Pancreas (tissue), 10 donors: ENCODE measurements at regions not wholly inside any gene's neighbourhood (a gene's known extent, or its start where the extent isn't known, plus 50 kb on each side); places are given as distances from the start of the nearest gene placed in this dataset.
"Not testable (repeated sequence)": the region's sequence is repeated elsewhere in the genome, so short reads cannot be mapped to it uniquely, and the experiment has no call there.

Experiments
- ATAC-seq, 4 donors: fragments of 200-7000 bp; cut with Tn5 transposase; one replicate each; pipeline versions ENCODE4 v1.8.0 to v1.9.1; 2020; ENCODE audit warnings: mild to moderate bottlenecking in 4 of 4, moderate library complexity in 4 of 4
- DNase-seq, 6 donors: peaks; one replicate each; pipeline ENCODE4 v3.0.0-alpha.2; 2020
- FAIRE-seq: peaks from 2 replicates; lab custom pipeline; 2012; peaks lifted over from hg19 to GRCh38; lab: Jason Lieb, UNC
- H3K27ac ChIP-seq, 4 donors: fragments of 200-600 bp; sonication (generic); 1 replicate in 3 of 4; 2 replicates in 1 of 4; pipeline versions ENCODE4 v1.5.0 to v1.8.0; 2020
- H3K27me3 ChIP-seq, 4 donors: fragments of 200-600 bp; one replicate each; pipeline ENCODE4 v1.8.0; 2021
- H3K36me3 ChIP-seq, 3 donors: fragments of 200-600 bp; sonication (generic) in 1 of 3; one replicate each; pipeline versions ENCODE4 v1.5.0 to v1.8.0; 2020 to 2021
- H3K4me1 ChIP-seq, 3 donors: fragments of 200-600 bp; one replicate each; pipeline ENCODE4 v1.8.0; 2021
- H3K4me3 ChIP-seq, 4 donors: fragments of 200-600 bp; sonication (generic) in 2 of 4; one replicate each; pipeline versions ENCODE4 v1.5.0 to v1.8.0; 2020 to 2021
- H3K9me3 ChIP-seq, 4 donors: fragments of 200-600 bp; one replicate each; pipeline ENCODE4 v1.8.0; 2021
- WGBS, 2 donors: extraction: QIAGEN DNeasy Blood & Tissue Kit; methylation state at CpG; one replicate each; pipeline ENCODE4 v1.1.7; 2013; 5-methylcytosine and 5-hydroxymethylcytosine counted together
- intact Hi-C, 3 donors: fragments of 100-400 bp; cut with DNase I; formaldehyde crosslinking; loops; one replicate each; pipeline versions ENCODE4 v1.11.1 to v1.14.2; 2022
- TF ChIP-seq, protein P1 (sequence below), 4 donors: fragments of 200-600 bp; sonication (generic) in 3 of 4; IDR thresholded peaks; one replicate each; pipeline versions ENCODE4 v1.5.0 to v1.8.0; 2021; ENCODE audit warnings: antibody characterized with exemption in 4 of 4
- donor health status: healthy with polysubstance abuse.
- donor health status: DM: no; HTN: no; CAD: no; lungs with moderate emphysema.
- donor health status: DM: no; HTN: no; CAD: no.
- donor health status: control.
- donor health status: control.
- donor health status: Bipolar disorder and iron deficiency.
- donor health status: DM: yes; HTN: yes; CAD: no.
- donor health status: DM: no; HTN: no; CAD: no.
- donor health status: DM: no; HTN: no; CAD: no.
- donor health status: DM: yes; HTN: yes; CAD: no.

DNA sequence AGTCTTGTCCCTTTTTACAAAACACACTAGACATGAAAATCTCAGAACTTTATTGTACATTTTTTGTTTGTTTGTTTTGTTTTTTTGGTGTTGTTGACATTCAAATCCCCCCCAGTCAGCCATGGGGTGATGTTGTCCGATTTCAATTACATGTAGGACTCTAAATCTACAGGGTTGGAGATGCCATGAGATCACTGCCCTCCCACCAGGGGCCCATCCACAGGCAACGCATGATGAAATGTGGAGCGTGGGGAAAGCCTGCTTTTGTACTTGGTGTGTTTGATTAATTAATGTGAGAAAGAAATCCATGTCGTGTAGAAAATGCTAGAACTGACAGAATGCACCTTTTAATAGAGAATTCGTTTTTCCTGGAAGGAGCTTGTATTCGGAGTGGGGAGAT, 93.2 kb downstream of the ZNF22 start:
- intact Hi-C loops, result no loop called here
- no peak overlapping the region for H3K27ac ChIP-seq
- DNase-seq, result no peak
- WGBS, 2 donors, result 75 to 77% methylated on average over 6 of the region's 6 CpGs
- H3K36me3 ChIP-seq, result no peaks in the 10 kb centered on the region
- TF ChIP-seq, protein P1, sequence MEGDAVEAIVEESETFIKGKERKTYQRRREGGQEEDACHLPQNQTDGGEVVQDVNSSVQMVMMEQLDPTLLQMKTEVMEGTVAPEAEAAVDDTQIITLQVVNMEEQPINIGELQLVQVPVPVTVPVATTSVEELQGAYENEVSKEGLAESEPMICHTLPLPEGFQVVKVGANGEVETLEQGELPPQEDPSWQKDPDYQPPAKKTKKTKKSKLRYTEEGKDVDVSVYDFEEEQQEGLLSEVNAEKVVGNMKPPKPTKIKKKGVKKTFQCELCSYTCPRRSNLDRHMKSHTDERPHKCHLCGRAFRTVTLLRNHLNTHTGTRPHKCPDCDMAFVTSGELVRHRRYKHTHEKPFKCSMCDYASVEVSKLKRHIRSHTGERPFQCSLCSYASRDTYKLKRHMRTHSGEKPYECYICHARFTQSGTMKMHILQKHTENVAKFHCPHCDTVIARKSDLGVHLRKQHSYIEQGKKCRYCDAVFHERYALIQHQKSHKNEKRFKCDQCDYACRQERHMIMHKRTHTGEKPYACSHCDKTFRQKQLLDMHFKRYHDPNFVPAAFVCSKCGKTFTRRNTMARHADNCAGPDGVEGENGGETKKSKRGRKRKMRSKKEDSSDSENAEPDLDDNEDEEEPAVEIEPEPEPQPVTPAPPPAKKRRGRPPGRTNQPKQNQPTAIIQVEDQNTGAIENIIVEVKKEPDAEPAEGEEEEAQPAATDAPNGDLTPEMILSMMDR (IDR thresholded peaks at IDR 0.05), result no peak
- no peak for FAIRE-seq
- no peak for ATAC-seq
- no peaks in the 10 kb centered on the region for H3K9me3 ChIP-seq
- H3K27me3 ChIP-seq, result no peaks in the 10 kb centered on the region
- H3K4me3 ChIP-seq, result no peak overlapping the region
- no peaks in the 10 kb centered on the region for H3K4me1 ChIP-seq

DNA sequence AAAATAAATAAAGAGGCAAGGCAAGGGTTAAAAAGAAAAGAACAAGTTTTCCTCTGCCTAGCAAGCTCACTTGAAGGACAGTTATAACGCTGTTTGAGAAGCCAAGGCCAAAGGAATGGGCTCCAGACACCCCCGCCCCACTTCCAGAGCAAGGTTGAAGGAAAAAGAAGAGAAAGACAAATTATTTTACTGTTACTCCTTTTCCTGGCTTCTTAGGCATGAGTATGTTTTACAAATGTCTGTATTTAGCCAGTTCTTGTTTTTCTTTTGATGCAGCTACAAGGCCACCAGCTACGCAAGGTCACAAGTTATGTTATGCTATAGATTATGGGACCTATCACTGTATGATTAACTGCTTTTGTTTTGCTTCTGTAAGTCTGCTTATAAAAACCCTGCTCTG, 94.6 kb downstream of the ZNF22 start:
- Histone ChIP-seq H3K9me3 (no peaks in the 10 kb centered on the region), H3K27ac (no peak overlapping the region), H3K4me3 (no peak overlapping the region), H3K27me3 (no peaks in the 10 kb centered on the region), H3K4me1 (no peaks in the 10 kb centered on the region), H3K36me3 (no peaks in the 10 kb centered on the region)
- no peak for FAIRE-seq
- intact Hi-C loops, result no loop called here
- TF ChIP-seq, protein P1 (IDR thresholded peaks at IDR 0.05), result no peak
- DNase-seq, result no peak
- ATAC-seq, result no peak
- 50 to 52% methylated on average over 3 of the region's 3 CpGs for WGBS, 2 donors

DNA sequence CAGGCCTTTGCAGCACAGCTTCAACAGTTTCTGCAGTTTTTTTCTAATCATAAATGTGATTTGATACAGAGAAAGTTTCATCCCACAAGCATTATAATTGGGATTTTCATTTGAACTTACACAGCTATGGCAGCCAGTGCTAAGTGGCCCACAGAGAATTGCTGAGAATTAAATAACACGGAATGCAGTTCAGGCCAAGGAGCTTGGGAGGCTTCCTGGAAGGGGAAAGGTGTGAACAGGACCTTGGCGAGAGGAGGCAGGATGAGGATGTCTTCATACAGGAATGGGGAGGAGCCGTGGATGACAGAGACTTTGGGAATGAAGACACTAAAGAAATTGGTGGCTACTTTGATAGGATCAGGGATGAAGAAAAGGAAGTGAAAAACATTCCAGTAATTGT, 95.3 kb downstream of the ZNF22 start:
- 78 to 83% methylated on average over 3 of the region's 3 CpGs for WGBS, 2 donors

DNA sequence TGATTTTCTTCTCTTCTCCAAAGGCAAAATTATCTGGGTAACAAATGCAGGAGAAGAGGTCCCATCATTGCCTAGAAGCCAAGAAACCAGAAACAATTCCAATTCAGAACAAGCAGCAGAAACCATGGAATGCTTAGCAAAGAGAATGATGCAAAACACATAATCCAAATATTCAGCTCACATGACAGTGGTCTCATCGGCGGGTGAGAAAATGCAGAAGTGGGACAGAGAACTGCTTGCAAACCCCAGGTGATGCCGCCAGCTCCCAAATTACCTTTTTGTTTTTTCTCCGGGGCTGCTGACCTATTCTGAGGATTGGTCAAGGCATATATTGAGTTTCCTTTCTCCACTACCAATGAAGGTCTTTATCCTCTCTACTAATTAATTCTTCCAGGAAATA, 99.7 kb downstream of the ZNF22 start:
- WGBS, 2 donors, result 81 to 85% methylated on average over 4 of the region's 4 CpGs
- no peaks in the 10 kb centered on the region for H3K4me1 ChIP-seq
- H3K9me3 ChIP-seq, result no peaks in the 10 kb centered on the region
- TF ChIP-seq, protein P1 (IDR thresholded peaks at IDR 0.05), result no peak
- H3K36me3 ChIP-seq, result no peaks in the 10 kb centered on the region
- H3K27ac ChIP-seq, result no peak overlapping the region
- intact Hi-C loops, result no loop called here
- DNase-seq (no peak), FAIRE-seq (no peak), ATAC-seq (no peak)
- no peaks in the 10 kb centered on the region for H3K27me3 ChIP-seq
- no peak overlapping the region for H3K4me3 ChIP-seq

More for the DNA sequence above, 95.3 kb downstream of the ZNF22 start:
- Histone ChIP-seq H3K27me3 (no peaks in the 10 kb centered on the region), H3K4me1 (no peaks in the 10 kb centered on the region), H3K36me3 (no peaks in the 10 kb centered on the region), H3K27ac (no peak overlapping the region), H3K9me3 (no peaks in the 10 kb centered on the region), H3K4me3 (no peak overlapping the region)
- ATAC-seq (no peak), FAIRE-seq (no peak), DNase-seq (no peak)
- intact Hi-C loops, result no loop called here
- TF ChIP-seq, protein P1 (IDR thresholded peaks at IDR 0.05), result no peak

DNA sequence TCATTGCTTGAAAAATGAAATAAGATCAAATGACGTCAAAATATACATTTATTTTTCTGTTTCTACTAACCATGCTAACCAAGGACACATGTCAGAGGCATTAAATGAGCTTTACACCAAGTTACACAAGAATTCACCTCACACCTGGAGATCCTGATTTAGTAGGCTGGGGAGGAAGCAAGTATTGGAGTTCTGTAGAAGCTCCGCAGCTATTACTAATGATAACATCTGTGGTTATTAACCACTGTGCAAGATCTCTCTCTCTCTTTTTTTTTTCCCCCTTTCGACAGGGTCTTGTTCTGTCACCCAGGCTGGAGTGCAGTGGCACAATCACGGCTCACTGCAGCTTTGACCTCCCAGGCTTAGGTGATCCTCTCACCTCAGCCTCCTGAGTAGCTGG, 104.0 kb downstream of the ZNF22 start:
- Histone ChIP-seq H3K4me1 (no peaks in the 10 kb centered on the region), H3K4me3 (no peak overlapping the region), H3K27ac (no peak overlapping the region), H3K9me3 (no peaks in the 10 kb centered on the region), H3K36me3 (no peaks in the 10 kb centered on the region), H3K27me3 (no peaks in the 10 kb centered on the region)
- 44 to 53% methylated on average over 4 of the region's 4 CpGs for WGBS, 2 donors
- DNase-seq (no peak), FAIRE-seq (no peak), ATAC-seq (no peak)
- intact Hi-C loops, result no loop called here
- TF ChIP-seq, protein P1 (IDR thresholded peaks at IDR 0.05), result no peak

DNA sequence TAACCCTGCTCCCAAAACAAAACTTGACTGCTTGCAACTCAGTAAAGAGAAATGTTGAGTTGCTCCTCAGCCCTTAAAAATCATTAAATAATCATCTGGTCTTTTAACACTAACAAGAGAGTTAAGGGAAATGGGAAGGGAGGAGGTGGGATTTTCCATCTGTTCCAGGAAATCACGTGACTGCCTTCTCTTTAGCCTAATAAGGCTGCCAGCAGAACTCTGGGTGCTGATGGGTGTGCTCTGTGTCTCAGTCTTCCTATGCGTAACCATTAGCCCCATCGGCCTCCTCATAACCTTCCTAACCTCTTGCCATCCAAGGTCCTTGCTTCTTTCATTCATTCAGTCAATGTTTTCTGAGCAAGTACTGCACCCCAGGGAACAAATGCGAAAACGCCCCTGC, 104.6 kb downstream of the ZNF22 start:
- not testable (repeated sequence) for FAIRE-seq, ATAC-seq
- WGBS, 2 donors, result 31 to 45% methylated on average over 5 of the region's 5 CpGs

More for the DNA sequence above, 104.6 kb downstream of the ZNF22 start:
- H3K4me1 ChIP-seq, H3K27ac ChIP-seq, H3K4me3 ChIP-seq, H3K9me3 ChIP-seq, H3K36me3 ChIP-seq, DNase-seq, intact Hi-C loops, H3K27me3 ChIP-seq: not testable (repeated sequence)
